Endometrial microvascular endothelial cells (primary cell): ENCODE measurements at regions not wholly inside any gene's neighbourhood (a gene's known extent, or its start where the extent isn't known, plus 50 kb on each side); places are given as distances from the start of the nearest gene placed in this dataset.

Experiments used
- in situ Hi-C: cut with HindIII; loops from 2 replicates; pipeline ENCODE4 v1.10.0; 2017; ENCODE audit warnings: low sequenced_read_pairs, low pct_unique_long_range_greater_than_20kb; ENCODE audit errors: inconsistent ontology term

- in situ Hi-C loops, result no loop called here
Measured at GRCh38 chr13:103539265-103539664, 473.0 kb upstream of the SLC10A2 start.

GRCh38 chr13:103537616-103538015 is 471.4 kb upstream of the SLC10A2 start:
- in situ Hi-C loops, result no loop called here

- in situ Hi-C loops, result no loop called here
Measured at GRCh38 chr13:103531278-103531677, 465.1 kb upstream of the SLC10A2 start.

GRCh38 chr13:103528437-103528836 is 462.2 kb upstream of the SLC10A2 start:
- in situ Hi-C loops, result no loop called here

GRCh38 chr13:103525530-103525929 is 459.3 kb upstream of the SLC10A2 start:
- in situ Hi-C loops, result no loop called here

- in situ Hi-C loops, result no loop called here
Measured at GRCh38 chr13:103523858-103524257, 457.6 kb upstream of the SLC10A2 start.

DNA sequence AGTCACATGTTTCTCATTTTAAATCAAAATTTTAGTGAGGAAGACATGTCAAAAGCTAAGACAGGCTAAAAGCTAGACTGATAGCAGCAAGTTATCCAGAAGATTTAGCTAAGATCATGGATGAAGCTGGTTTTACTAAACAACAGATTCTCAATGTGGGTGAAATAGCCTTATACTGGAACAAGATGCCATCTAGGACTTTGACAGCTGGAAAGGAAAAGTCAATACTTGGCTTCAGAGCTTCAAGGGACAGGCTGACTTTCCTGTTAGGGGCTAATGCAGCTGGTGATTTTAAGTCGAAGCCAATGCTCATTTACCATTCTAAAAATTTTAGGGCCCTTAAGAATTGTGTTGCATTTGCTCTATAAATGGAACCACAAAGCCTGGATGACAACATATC is 455.3 kb upstream of the SLC10A2 start:
- in situ Hi-C loops, result no loop called here

DNA sequence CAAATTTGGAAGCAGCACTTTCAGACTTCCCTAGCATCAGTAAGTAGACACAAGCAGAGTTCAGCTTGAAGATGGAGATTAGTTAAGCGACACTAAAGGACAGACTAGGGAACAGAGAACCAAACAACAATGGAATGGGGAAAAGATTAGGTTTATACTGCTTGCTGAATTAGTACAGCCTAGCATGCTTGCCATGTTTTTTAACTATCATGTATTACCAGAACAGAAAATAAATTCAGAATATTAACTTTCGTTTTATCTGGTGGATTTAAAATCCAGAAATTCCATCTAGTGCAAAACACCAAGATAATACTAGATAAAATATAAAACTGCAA is 451.5 kb upstream of the SLC10A2 start:
- in situ Hi-C loops, result no loop called here

GRCh38 chr13:103517066-103517767 is 451.0 kb upstream of the SLC10A2 start:
- in situ Hi-C loops, result no loop called here

DNA sequence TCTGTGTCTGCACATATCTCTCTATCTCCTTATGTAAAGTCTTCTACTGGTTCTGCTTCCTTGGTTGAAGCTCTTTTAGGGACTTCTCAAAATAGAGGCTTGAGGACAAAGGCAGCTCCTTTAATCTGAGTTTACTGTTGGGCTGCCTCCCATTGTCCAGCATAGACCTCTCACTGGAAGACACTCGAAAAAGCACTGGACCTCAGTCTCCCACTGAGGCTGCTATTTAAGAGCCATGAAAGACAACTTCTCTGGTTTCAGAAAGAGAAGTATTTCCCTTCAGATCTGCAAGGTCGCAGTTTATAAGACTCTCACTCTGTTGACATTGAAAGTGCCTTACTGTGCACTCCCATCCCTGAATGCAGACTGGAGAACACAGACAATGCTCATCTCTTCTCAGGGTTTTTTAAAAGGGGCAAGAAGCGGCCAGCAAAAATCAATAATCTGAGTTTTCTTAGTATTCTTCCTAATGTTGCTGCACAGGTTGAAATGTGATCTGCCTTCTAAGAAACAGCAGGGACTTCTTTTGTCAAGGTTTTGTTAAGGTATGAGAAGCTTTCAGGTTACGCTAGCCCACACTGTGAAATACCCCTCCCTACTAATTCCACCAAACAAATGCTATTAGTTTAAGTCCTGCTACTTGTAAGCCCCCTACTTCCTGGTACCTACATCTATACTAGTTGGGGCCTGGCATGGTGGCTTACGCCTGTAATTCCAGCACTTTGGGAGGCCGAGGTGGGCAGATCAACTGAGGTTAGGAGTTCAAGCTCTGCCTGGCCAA is 450.0 kb upstream of the SLC10A2 start:
- in situ Hi-C loops, result no loop called here

DNA sequence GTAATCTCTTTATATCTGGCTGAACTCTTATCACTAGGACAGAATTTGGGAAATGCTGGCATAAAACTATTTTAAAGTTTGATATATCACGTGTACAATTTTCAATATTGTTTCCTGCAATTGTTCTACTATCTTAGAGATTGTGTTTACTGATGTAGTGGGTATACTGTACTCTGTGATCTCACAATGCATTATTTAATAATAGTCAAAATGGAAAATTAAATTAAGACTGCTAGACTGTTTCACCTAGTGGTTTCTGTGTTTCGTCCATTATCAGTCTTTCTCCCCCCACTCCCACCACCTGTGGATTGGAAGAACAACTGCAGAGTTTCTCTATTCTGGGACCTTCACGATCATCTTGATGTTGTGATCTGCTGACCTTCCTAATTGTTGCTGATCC is 449.2 kb upstream of the SLC10A2 start:
- in situ Hi-C loops, result no loop called here

DNA sequence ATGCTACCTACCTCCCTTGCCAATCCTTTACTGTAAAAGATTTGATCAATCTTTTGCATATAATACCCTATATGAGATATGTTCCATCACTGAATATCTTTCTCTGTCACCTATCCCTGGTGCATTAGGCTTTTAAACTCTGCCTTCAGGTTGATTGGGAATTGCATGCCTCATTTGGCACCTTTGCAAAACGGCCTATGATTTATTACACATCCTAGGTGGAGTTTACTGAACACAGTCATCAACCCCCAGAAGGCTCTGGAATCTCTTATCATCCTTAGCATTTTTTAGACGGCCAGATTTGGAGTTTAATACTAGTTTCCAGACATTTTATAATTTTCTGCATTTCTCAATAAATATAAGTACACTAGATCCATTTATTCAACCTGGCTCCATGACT is 448.4 kb upstream of the SLC10A2 start:
- in situ Hi-C loops, result no loop called here

DNA sequence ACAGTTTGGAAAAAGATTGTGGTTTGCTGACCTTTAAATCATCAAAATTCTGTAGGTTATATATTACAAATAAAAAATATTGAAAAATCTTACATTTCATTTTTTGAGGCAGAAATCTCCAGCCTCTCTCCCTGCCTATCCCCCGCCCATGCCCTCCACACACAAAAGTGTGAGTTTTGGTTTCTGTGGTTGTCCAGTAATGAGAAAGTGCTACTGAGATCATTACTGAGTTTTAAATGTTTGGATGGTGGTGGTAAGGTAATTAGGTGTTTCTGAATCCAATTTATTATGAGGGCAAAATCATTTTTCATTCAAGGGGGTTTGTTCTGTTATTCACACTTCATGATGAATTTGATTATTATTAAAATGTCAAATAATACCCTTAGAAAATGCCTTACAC is 448.0 kb upstream of the SLC10A2 start:
- in situ Hi-C loops, result no loop called here

- in situ Hi-C loops, result no loop called here
Measured at GRCh38 chr13:103510007-103510535, 443.9 kb upstream of the SLC10A2 start.

DNA sequence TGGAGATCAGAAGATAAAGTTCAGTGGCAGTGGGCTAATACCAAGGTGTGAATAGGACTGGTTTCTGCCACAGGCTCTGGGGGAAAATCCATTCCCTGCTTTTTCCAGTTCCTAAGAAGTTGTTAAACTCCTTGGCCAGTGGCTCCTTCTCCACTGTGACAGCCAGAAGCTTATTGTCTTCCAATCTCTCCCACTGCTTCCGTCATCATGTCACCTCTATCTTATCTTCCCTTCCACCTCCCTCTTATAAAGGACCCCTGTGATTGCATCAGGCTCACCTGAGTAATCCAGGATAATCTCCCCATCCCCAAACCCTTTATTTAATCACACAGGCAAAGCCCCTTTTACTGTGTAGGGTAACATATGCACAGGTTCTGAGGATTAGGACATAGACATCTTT is 431.2 kb upstream of the SLC10A2 start:
- in situ Hi-C loops, result no loop called here

GRCh38 chr13:103487841-103488240 is 421.6 kb upstream of the SLC10A2 start:
- in situ Hi-C loops, result no loop called here

DNA sequence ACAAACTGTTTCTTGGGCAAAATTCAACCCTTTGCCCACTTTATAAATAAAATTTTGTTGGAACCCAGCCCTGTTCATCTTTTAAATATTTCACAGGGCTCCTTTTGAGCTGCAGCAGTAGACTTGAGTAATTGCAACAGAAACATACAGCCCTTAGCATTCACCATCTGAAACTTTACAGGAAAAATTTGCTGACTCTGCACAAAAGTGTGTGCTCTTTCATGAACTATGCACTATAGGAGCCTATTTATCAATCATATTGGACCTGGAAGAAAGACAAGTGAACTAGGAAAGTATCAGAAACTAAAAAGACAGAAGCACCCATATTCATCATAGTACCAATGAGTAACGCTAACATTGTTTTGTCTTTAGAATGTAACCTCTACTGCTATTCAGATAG is 406.9 kb upstream of the SLC10A2 start:
- in situ Hi-C loops, result no loop called here

GRCh38 chr13:103471896-103472295 is 405.7 kb upstream of the SLC10A2 start:
- in situ Hi-C loops, result no loop called here

DNA sequence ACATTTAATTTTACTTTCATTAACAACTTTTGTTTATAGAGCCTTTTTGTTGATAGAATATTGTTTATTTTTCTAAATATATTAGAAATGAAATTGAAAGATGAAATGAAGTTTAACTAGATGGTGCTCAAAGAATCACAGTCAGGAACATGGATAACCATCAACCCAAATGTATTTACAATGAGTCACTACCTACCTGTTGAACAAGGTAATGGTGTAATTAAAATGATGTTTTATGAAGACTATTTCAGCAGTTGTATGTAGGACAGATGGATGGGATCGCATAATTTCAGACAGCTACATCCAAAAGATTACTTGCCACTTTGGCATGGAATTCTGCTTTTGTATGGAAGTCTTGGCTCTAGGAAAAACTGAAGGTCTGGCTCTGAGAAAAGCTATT is 403.6 kb upstream of the SLC10A2 start:
- in situ Hi-C loops, result no loop called here

DNA sequence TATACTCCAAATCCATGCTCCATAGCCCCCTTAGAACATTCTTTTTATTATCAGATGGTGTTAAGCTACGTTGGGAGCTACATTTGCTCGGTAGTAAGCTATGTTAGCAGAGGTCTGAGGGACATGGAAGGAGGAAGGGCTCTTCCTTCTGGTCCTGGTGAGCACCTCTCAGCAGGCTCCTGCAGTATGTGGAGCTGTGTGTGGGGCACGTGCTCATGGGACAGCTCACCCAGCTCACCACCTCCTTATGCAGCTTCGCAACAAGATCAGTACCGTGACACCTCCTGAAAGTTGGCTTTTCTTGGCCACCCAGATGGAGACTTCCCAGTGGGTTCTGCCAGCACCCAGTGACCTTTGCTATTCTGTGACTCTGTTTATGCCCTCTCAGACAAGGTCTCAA is 400.5 kb upstream of the SLC10A2 start:
- in situ Hi-C loops, result no loop called here
